ENCODE measurements at regions not wholly inside any gene's neighbourhood (a gene's known extent, or its start where the extent isn't known, plus 50 kb on each side); places are given as distances from the start of the nearest gene placed in this dataset.

GRCh38 chr4:36775544-36775943 is 469.0 kb upstream of the NWD2 start:
- Histone ChIP-seq H3K4me2 (no peak overlapping the region), H3K9me3 (no peaks in the 10 kb centered on the region), H3K4me3 (no peak overlapping the region), H3K27ac (no peak overlapping the region), H3K4me1 (no peaks in the 10 kb centered on the region)
- no peak for ATAC-seq
- ChIA-PET CTCF (interaction anchor here (1.1 kb wide), 1 partner anchor 13 kb away, joined by 4 read pairs; no protein-coding TSS in a partner anchor), POLR2A (no interaction called here)
- TF ChIP-seq BCL3 (IDR thresholded peaks at IDR 0.05) = no peak
- no peak for TF ChIP-seq HEYL (CRISPR knock-in tag; IDR thresholded peaks at IDR 0.05)
- TF ChIP-seq CTCF (IDR thresholded peaks at IDR 0.05) = no peak
- no peak for TF ChIP-seq EP300 (IDR thresholded peaks at IDR 0.05)
- TF ChIP-seq RFX5 (IDR thresholded peaks at IDR 0.05) = no peak
- TF ChIP-seq ESRRA (IDR thresholded peaks at IDR 0.05; ENCODE audit: borderline replicate concordance, low read length) = no peak
- TF ChIP-seq HOXB5 (CRISPR knock-in tag; IDR thresholded peaks at IDR 0.05) = no peak
- TF ChIP-seq USF2 (IDR thresholded peaks at IDR 0.05) = no peak
- TF ChIP-seq HOXA7 (CRISPR knock-in tag; IDR thresholded peaks at IDR 0.05) = no peak
- TF ChIP-seq HDAC2 (IDR thresholded peaks at IDR 0.05) = no peak
- TF ChIP-seq E2F6 (IDR thresholded peaks at IDR 0.05; ENCODE audit: borderline replicate concordance, low read depth) = no peak
- TF ChIP-seq MAFK (IDR thresholded peaks at IDR 0.05; ENCODE audit: partially characterized antibody) = no peak
- TF ChIP-seq MYC (IDR thresholded peaks at IDR 0.05; ENCODE audit: borderline replicate concordance, low read length) = no peak
- TF ChIP-seq ATOH8 (CRISPR knock-in tag; IDR thresholded peaks at IDR 0.05; ENCODE audit: low read depth) = no peak
- no peak for TF ChIP-seq EHMT2 (IDR thresholded peaks at IDR 0.05; ENCODE audit: low read depth)
- no peak for TF ChIP-seq FOSL2 (IDR thresholded peaks at IDR 0.05)
- no peak for TF ChIP-seq FOSL2 (CRISPR knock-in tag; IDR thresholded peaks at IDR 0.05)
- no peak for TF ChIP-seq RARB (CRISPR knock-in tag; IDR thresholded peaks at IDR 0.05)
- DNase-seq (ENCODE audit: low read depth in 1 of 2, low spot score in 1 of 2) = no peak
- FAIRE-seq = no peak

- DNase-seq (ENCODE audit: low read depth in 1 of 2, low spot score in 1 of 2) = no peak
- no peak for ATAC-seq
- no peak for TF ChIP-seq PBX3 (IDR thresholded peaks at IDR 0.05)
- no peak for TF ChIP-seq TFCP2L1 (CRISPR knock-in tag; IDR thresholded peaks at IDR 0.05)
- TF ChIP-seq RAD21 (conservative IDR thresholded peaks at IDR 0.05 in 1 of 2, IDR thresholded peaks at IDR 0.05 in 1 of 2) = no peak
- TF ChIP-seq ATOH8 (CRISPR knock-in tag; IDR thresholded peaks at IDR 0.05; ENCODE audit: low read depth) = no peak
- no peak for TF ChIP-seq HDAC2 (IDR thresholded peaks at IDR 0.05)
- TF ChIP-seq ZSCAN20 (CRISPR knock-in tag; IDR thresholded peaks at IDR 0.05) = no peak
- no peak for TF ChIP-seq CBX2 (IDR thresholded peaks at IDR 0.05; ENCODE audit: borderline replicate concordance, low read depth)
- FAIRE-seq = no peak
- CTCF ChIA-PET = no interaction called here
- Histone ChIP-seq H3K27ac (no peak overlapping the region), H3K4me2 (no peak overlapping the region), H3K9me3 (no peaks in the 10 kb centered on the region), H3K4me3 (no peak overlapping the region), H3K4me1 (no peaks in the 10 kb centered on the region)
- 0% methylated on average over 1 of the region's 1 CpG for WGBS (ENCODE audit: missing lambda C conversion rate)
- POLR2A ChIA-PET = no interaction called here
Observed at GRCh38 chr4:36779601-36780000, 464.9 kb upstream of the NWD2 start.
